Activated T-helper 2 cell treated with anti-CD3 and anti-CD28 coated beads, Interferon-gamma antibody, Interleukin-2, Interleukin-4, amounts not matched to agents 10 μg/mL and 5 μg/mL and 100 μg/mL, durations not matched to agents 14 hours and 24 hours and 36 hours (primary cell): ENCODE measurements at regions not wholly inside any gene's neighbourhood (a gene's known extent, or its start where the extent isn't known, plus 50 kb on each side); places are given as distances from the start of the nearest gene placed in this dataset.
"Not testable (repeated sequence)": the region's sequence is repeated elsewhere in the genome, so short reads cannot be mapped to it uniquely, and the experiment has no call there.

Source experiments
- DNase-seq: peaks from one replicate; pipeline ENCODE4 v3.0.0; 2021; ENCODE audit warnings: low spot score
- H3K27ac Mint-ChIP-seq: one replicate; pipeline ENCODE4 v1.8.0; 2021; ENCODE audit warnings: mixed read lengths
- H3K27me3 Mint-ChIP-seq: one replicate; pipeline ENCODE4 v1.8.0; 2021; ENCODE audit warnings: low read depth, mixed read lengths
- H3K36me3 Mint-ChIP-seq: one replicate; pipeline ENCODE4 v1.8.0; 2021; ENCODE audit warnings: low read depth, mixed read lengths
- H3K4me1 Mint-ChIP-seq: one replicate; pipeline ENCODE4 v1.8.0; 2021; ENCODE audit warnings: low read depth, mixed read lengths
- H3K4me3 Mint-ChIP-seq: one replicate; pipeline ENCODE4 v1.8.0; 2021; ENCODE audit warnings: low read depth, mild to moderate bottlenecking, moderate library complexity, mixed read lengths
- H3K9me3 Mint-ChIP-seq: one replicate; pipeline ENCODE4 v1.8.0; 2021; ENCODE audit warnings: mixed read lengths
- intact Hi-C: fragments of 100-400 bp; cut with micrococcal nuclease; formaldehyde crosslinking; loops from one replicate; pipeline ENCODE4 v1.15.1; 2023

GRCh38 chr3:117036259-117036799 is 326.8 kb downstream of the TUSC7 start:
- Mint-ChIP-seq H3K9me3 (no peaks in the 10 kb centered on the region), H3K27ac (no peak overlapping the region), H3K4me1 (no peaks in the 10 kb centered on the region), H3K27me3 (no peaks in the 10 kb centered on the region), H3K4me3 (no peak overlapping the region), H3K36me3 (no peaks in the 10 kb centered on the region)
- DNase-seq = no peak
- intact Hi-C loops = no loop called here

- intact Hi-C loops = no loop called here
- DNase-seq = no peak
- H3K36me3 Mint-ChIP-seq = no peaks in the 10 kb centered on the region
- no peaks in the 10 kb centered on the region for H3K27me3 Mint-ChIP-seq
- H3K4me1 Mint-ChIP-seq = no peaks in the 10 kb centered on the region
- H3K27ac Mint-ChIP-seq = no peak overlapping the region
- H3K4me3 Mint-ChIP-seq = no peak overlapping the region
- H3K9me3 Mint-ChIP-seq = no peaks in the 10 kb centered on the region
Observed at GRCh38 chr3:117045143-117045542, 335.6 kb downstream of the TUSC7 start.

- H3K9me3 Mint-ChIP-seq = no peaks in the 10 kb centered on the region
- no peak overlapping the region for H3K27ac Mint-ChIP-seq
- no peaks in the 10 kb centered on the region for H3K27me3 Mint-ChIP-seq
- no peaks in the 10 kb centered on the region for H3K4me1 Mint-ChIP-seq
- H3K4me3 Mint-ChIP-seq = no peak overlapping the region
- intact Hi-C loops = no loop called here
- no peaks in the 10 kb centered on the region for H3K36me3 Mint-ChIP-seq
- no peak for DNase-seq
Observed at GRCh38 chr3:117047951-117048705, 338.5 kb downstream of the TUSC7 start.

- Mint-ChIP-seq H3K27me3 (no peaks in the 10 kb centered on the region), H3K9me3 (no peaks in the 10 kb centered on the region), H3K27ac (no peak overlapping the region), H3K4me1 (no peaks in the 10 kb centered on the region), H3K4me3 (no peak overlapping the region), H3K36me3 (no peaks in the 10 kb centered on the region)
- intact Hi-C loops = no loop called here
- DNase-seq = no peak
Observed at GRCh38 chr3:117052395-117052794, 342.8 kb downstream of the TUSC7 start.

GRCh38 chr3:117054556-117054955 is 345.0 kb downstream of the TUSC7 start:
- H3K27me3 Mint-ChIP-seq = no peaks in the 10 kb centered on the region
- no peaks in the 10 kb centered on the region for H3K9me3 Mint-ChIP-seq
- DNase-seq = no peak
- H3K27ac Mint-ChIP-seq = no peak overlapping the region
- no peaks in the 10 kb centered on the region for H3K4me1 Mint-ChIP-seq
- intact Hi-C loops = no loop called here
- H3K4me3 Mint-ChIP-seq = no peak overlapping the region
- no peaks in the 10 kb centered on the region for H3K36me3 Mint-ChIP-seq

- H3K36me3 Mint-ChIP-seq, H3K9me3 Mint-ChIP-seq, H3K27ac Mint-ChIP-seq, DNase-seq, H3K4me1 Mint-ChIP-seq, intact Hi-C loops, H3K4me3 Mint-ChIP-seq, H3K27me3 Mint-ChIP-seq: not testable (repeated sequence)
Observed at GRCh38 chr3:117056946-117057345, 347.4 kb downstream of the TUSC7 start.

GRCh38 chr3:117059067-117059955 is 349.7 kb downstream of the TUSC7 start:
- intact Hi-C loops = no loop called here
- Mint-ChIP-seq H3K27me3 (no peaks in the 10 kb centered on the region), H3K4me3 (no peak overlapping the region), H3K27ac (no peak overlapping the region), H3K36me3 (no peaks in the 10 kb centered on the region), H3K4me1 (no peaks in the 10 kb centered on the region), H3K9me3 (no peaks in the 10 kb centered on the region)
- DNase-seq = no peak

GRCh38 chr3:117059956-117060270 is 350.3 kb downstream of the TUSC7 start:
- DNase-seq = no peak
- Mint-ChIP-seq H3K27ac (no peak overlapping the region), H3K4me3 (no peak overlapping the region), H3K4me1 (no peaks in the 10 kb centered on the region), H3K36me3 (no peaks in the 10 kb centered on the region), H3K27me3 (no peaks in the 10 kb centered on the region), H3K9me3 (no peaks in the 10 kb centered on the region)
- intact Hi-C loops = no loop called here

- Mint-ChIP-seq H3K4me3 (no peak overlapping the region), H3K27me3 (no peaks in the 10 kb centered on the region), H3K27ac (no peak overlapping the region), H3K36me3 (no peaks in the 10 kb centered on the region), H3K4me1 (no peaks in the 10 kb centered on the region), H3K9me3 (no peaks in the 10 kb centered on the region)
- no peak for DNase-seq
- intact Hi-C loops = no loop called here
Observed at GRCh38 chr3:117063930-117064329, 354.4 kb downstream of the TUSC7 start.

- Mint-ChIP-seq H3K4me3 (no peak overlapping the region), H3K4me1 (no peaks in the 10 kb centered on the region), H3K36me3 (no peaks in the 10 kb centered on the region)
Observed at GRCh38 chr3:117068301-117068700, 358.7 kb downstream of the TUSC7 start.

GRCh38 chr3:117074826-117075225 is 365.2 kb downstream of the TUSC7 start:
- H3K36me3 Mint-ChIP-seq = no peaks in the 10 kb centered on the region
- H3K9me3 Mint-ChIP-seq = no peaks in the 10 kb centered on the region
- intact Hi-C loops = no loop called here
- H3K4me1 Mint-ChIP-seq = no peaks in the 10 kb centered on the region
- H3K27me3 Mint-ChIP-seq = no peaks in the 10 kb centered on the region
- H3K4me3 Mint-ChIP-seq = no peak overlapping the region
- H3K27ac Mint-ChIP-seq = no peak overlapping the region
- no peak for DNase-seq

More at GRCh38 chr3:117068301-117068700, 358.7 kb downstream of the TUSC7 start:
- Mint-ChIP-seq H3K27me3 (no peaks in the 10 kb centered on the region), H3K27ac (no peak overlapping the region), H3K9me3 (no peaks in the 10 kb centered on the region)
- no peak for DNase-seq
- intact Hi-C loops = no loop called here

- H3K27me3 Mint-ChIP-seq = no peaks in the 10 kb centered on the region
- H3K4me1 Mint-ChIP-seq = no peaks in the 10 kb centered on the region
- H3K4me3 Mint-ChIP-seq = no peak overlapping the region
- peaks cover 5% of the 10 kb centered on the region for H3K9me3 Mint-ChIP-seq
- no peak overlapping the region for H3K27ac Mint-ChIP-seq
- no peak for DNase-seq
- no peaks in the 10 kb centered on the region for H3K36me3 Mint-ChIP-seq
- intact Hi-C loops = no loop called here
Observed at GRCh38 chr3:117079997-117080396, 370.4 kb downstream of the TUSC7 start.

- H3K27ac Mint-ChIP-seq = no peak overlapping the region
- peaks cover 7% of the 10 kb centered on the region for H3K9me3 Mint-ChIP-seq
- intact Hi-C loops = no loop called here
- no peaks in the 10 kb centered on the region for H3K27me3 Mint-ChIP-seq
- H3K36me3 Mint-ChIP-seq = no peaks in the 10 kb centered on the region
- no peak overlapping the region for H3K4me3 Mint-ChIP-seq
- H3K4me1 Mint-ChIP-seq = no peaks in the 10 kb centered on the region
- no peak for DNase-seq
Observed at GRCh38 chr3:117080872-117081271, 371.3 kb downstream of the TUSC7 start.
